ENCODE measurements at regions not wholly inside any gene's neighbourhood (a gene's known extent, or its start where the extent isn't known, plus 50 kb on each side); places are given as distances from the start of the nearest gene placed in this dataset.

DNA sequence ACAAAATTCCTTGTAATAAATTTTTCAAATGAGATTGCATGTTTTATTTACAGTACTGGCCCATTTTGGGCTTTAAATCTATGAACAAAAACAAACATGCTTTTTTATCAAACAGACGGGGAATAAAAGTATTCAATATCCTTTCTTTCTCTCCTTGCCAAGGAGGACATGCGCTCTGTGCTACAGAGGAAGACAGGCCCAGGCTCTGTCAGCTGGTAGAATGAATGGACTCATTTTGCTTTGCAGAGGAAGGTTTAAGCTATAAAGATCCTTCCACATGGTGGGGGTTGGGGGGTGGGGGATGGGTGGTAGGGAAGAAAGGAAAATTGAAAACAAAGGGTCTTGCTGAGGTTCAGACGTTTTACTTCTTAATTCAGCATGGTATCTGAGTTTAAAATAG, 575.6 kb downstream of the INSC start:
- Histone ChIP-seq H3K27me3 (ENCODE audit: low read depth, low read length) (peaks cover 7% of the 10 kb centered on the region), H4K20me1 (ENCODE audit: insufficient read depth, low read length) (no peaks in the 10 kb centered on the region), H2AFZ (ENCODE audit: low read depth, low read length) (no peak overlapping the region), H3K79me2 (ENCODE audit: low read length) (no peaks in the 10 kb centered on the region), H3K4me2 (ENCODE audit: low read length) (no peak overlapping the region), H3K4me3 (ENCODE audit: low read length) (no peak overlapping the region), H3K36me3 (replicated peaks; ENCODE audit: low read depth, low read length) (no peaks in the 10 kb centered on the region), H3K9ac (ENCODE audit: low read length) (no peak overlapping the region), H3K27ac (ENCODE audit: low read length) (no peak overlapping the region), H3K9me3 (ENCODE audit: insufficient read depth, low read length) (no peaks in the 10 kb centered on the region), H3K4me1 (ENCODE audit: low read length) (peaks cover 9% of the 10 kb centered on the region)
- TF ChIP-seq CTCF (IDR thresholded peaks at IDR 0.05; ENCODE audit: low read depth, low read length) (no peak), EZH2phosphoT487 (IDR thresholded peaks at IDR 0.05; ENCODE audit: low read depth) (no peak)

DNA sequence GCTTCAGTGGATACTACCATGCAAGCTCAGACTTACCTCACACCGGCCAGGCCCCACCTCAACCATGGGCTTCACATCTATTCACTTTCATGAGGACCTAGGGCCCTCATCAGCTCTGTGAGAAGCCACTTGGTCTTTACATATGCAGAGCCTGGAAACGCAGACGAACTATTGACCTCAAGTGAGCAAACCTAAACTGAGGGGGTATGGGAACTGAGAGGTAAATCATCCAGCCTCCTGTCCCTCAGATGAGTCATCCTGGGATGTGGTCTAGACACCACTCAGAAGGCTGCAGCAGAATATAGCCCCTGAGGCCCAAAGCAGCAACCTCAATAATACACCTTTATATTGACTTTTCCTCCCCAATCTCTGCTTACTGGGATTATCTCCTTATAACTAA, 578.0 kb downstream of the INSC start:
- Histone ChIP-seq H2AFZ (ENCODE audit: low read depth, low read length) (no peak overlapping the region), H3K9ac (ENCODE audit: low read length) (no peak overlapping the region), H3K27ac (ENCODE audit: low read length) (no peak overlapping the region), H3K4me2 (ENCODE audit: low read length) (peak overlapping the region; percentile 20; the same call in 1 of the 2 replicates), H3K4me3 (ENCODE audit: low read length) (no peak overlapping the region), H4K20me1 (ENCODE audit: insufficient read depth, low read length) (no peaks in the 10 kb centered on the region), H3K79me2 (ENCODE audit: low read length) (no peaks in the 10 kb centered on the region), H3K9me3 (ENCODE audit: insufficient read depth, low read length) (no peaks in the 10 kb centered on the region), H3K4me1 (ENCODE audit: low read length) (peaks cover 9% of the 10 kb centered on the region), H3K27me3 (ENCODE audit: low read depth, low read length) (peaks cover 12% of the 10 kb centered on the region), H3K36me3 (replicated peaks; ENCODE audit: low read depth, low read length) (no peaks in the 10 kb centered on the region)
- TF ChIP-seq CTCF (IDR thresholded peaks at IDR 0.05; ENCODE audit: low read depth, low read length) (no peak), EZH2phosphoT487 (IDR thresholded peaks at IDR 0.05; ENCODE audit: low read depth) (no peak)

DNA sequence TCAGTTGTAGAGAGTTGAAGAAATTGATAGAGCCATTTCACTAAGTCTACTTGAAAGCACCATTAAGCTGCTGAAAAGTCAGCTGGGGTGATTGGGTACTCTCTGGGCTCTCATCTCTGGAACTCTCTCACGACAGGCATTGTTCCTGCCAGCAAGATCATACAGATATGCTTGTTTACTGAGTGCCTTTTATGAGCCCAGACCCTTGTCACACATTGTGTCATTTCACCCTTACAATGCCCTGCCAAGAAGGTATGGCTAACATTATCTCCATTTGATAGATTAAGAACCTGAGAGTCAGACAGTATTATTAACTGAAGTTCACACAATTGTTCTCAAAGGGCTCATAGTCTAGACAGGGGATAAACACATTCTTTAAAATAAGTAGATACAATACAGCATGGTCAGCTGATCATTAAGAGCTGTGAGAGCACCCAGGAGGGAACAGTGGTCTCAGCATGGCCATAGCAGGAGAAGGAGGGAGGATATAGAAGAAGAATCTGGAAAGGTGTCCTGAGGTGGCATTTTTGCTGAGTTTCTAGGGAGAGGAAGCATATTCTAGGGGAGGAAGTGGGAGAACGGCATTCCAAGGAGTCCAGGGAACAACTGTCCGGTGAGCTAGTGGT, 580.5 kb downstream of the INSC start:
- Histone ChIP-seq H3K4me3 (ENCODE audit: low read length) (no peak overlapping the region), H3K9ac (ENCODE audit: low read length) (no peak overlapping the region), H3K27me3 (ENCODE audit: low read depth, low read length) (peaks cover 12% of the 10 kb centered on the region), H3K79me2 (ENCODE audit: low read length) (no peaks in the 10 kb centered on the region), H4K20me1 (ENCODE audit: insufficient read depth, low read length) (no peaks in the 10 kb centered on the region), H3K4me2 (ENCODE audit: low read length) (no peak overlapping the region), H3K27ac (ENCODE audit: low read length) (no peak overlapping the region), H2AFZ (ENCODE audit: low read depth, low read length) (no peak overlapping the region), H3K9me3 (ENCODE audit: insufficient read depth, low read length) (no peaks in the 10 kb centered on the region), H3K4me1 (ENCODE audit: low read length) (peaks cover 9% of the 10 kb centered on the region), H3K36me3 (replicated peaks; ENCODE audit: low read depth, low read length) (no peaks in the 10 kb centered on the region)
- TF ChIP-seq EZH2phosphoT487 (IDR thresholded peaks at IDR 0.05; ENCODE audit: low read depth) (no peak), CTCF (IDR thresholded peaks at IDR 0.05; ENCODE audit: low read depth, low read length) (no peak)

GRCh38 chr11:15696069-15696468, 581.3 kb downstream of the INSC start:
- H2AFZ ChIP-seq (ENCODE audit: low read depth, low read length), result no peak overlapping the region
- H3K27ac ChIP-seq (ENCODE audit: low read length), result no peak overlapping the region
- H3K79me2 ChIP-seq (ENCODE audit: low read length), result no peaks in the 10 kb centered on the region
- H3K4me1 ChIP-seq (ENCODE audit: low read length), result peaks cover 9% of the 10 kb centered on the region
- H3K27me3 ChIP-seq (ENCODE audit: low read depth, low read length), result peaks cover 12% of the 10 kb centered on the region
- H3K9me3 ChIP-seq (ENCODE audit: insufficient read depth, low read length), result no peaks in the 10 kb centered on the region
- no peak overlapping the region for H3K4me2 ChIP-seq (ENCODE audit: low read length)
- TF ChIP-seq EZH2phosphoT487 (IDR thresholded peaks at IDR 0.05; ENCODE audit: low read depth), result no peak
- no peak for TF ChIP-seq CTCF (IDR thresholded peaks at IDR 0.05; ENCODE audit: low read depth, low read length)
- no peaks in the 10 kb centered on the region for H4K20me1 ChIP-seq (ENCODE audit: insufficient read depth, low read length)
- no peak overlapping the region for H3K9ac ChIP-seq (ENCODE audit: low read length)
- no peaks in the 10 kb centered on the region for H3K36me3 ChIP-seq (replicated peaks; ENCODE audit: low read depth, low read length)
- no peak overlapping the region for H3K4me3 ChIP-seq (ENCODE audit: low read length)
